ENCODE measurements at regions not wholly inside any gene's neighbourhood (a gene's known extent, or its start where the extent isn't known, plus 50 kb on each side); places are given as distances from the start of the nearest gene placed in this dataset.

DNA sequence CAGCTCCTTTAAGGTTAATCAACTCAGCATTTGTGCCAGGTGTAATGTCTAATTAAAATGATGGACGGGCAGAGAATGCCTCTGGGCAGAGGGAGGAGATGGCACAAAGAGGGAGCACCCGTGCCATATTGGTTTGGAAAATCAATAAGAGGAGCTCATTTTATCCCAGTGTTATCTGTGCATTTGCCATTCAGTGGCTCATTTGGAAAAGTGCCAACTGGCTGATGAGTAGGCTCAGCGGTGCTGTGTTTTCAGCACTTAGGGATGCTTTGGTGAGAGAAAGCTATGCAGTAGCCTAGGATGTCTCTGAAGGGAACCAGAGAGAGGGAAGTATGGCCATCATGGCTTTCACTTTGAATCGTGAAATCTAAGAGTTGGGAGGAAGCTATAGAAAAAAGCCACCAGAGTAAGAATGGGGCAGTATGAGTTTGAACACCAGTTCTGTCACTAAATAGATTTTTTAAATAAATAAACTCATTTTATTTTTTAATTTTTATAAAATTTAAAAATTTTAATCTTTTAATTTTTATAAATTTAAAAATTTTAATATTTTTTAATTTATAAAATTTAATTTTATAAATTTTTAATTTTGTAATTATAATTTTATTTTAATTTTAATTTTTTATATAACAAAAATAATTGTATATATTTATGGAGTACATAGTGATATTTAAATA lies 472.8 kb downstream of the BRINP1 start:
- ATAC-seq (ENCODE audit: low FRiP score in 2 of 2) (no peak), DNase-seq (no peak)
- 84 to 87% methylated on average over 4 of the region's 4 CpGs for WGBS, 2 donors
- Histone ChIP-seq H3K4me1 (no peaks in the 10 kb centered on the region), H3K27me3 (no peaks in the 10 kb centered on the region), H3K27ac (no peak overlapping the region), H3K36me3 (no peaks in the 10 kb centered on the region), H3K4me3 (no peak overlapping the region), H3K9me3 (no peaks in the 10 kb centered on the region)
- no peak for TF ChIP-seq POLR2A (IDR thresholded peaks at IDR 0.05)
- TF ChIP-seq, protein P1, sequence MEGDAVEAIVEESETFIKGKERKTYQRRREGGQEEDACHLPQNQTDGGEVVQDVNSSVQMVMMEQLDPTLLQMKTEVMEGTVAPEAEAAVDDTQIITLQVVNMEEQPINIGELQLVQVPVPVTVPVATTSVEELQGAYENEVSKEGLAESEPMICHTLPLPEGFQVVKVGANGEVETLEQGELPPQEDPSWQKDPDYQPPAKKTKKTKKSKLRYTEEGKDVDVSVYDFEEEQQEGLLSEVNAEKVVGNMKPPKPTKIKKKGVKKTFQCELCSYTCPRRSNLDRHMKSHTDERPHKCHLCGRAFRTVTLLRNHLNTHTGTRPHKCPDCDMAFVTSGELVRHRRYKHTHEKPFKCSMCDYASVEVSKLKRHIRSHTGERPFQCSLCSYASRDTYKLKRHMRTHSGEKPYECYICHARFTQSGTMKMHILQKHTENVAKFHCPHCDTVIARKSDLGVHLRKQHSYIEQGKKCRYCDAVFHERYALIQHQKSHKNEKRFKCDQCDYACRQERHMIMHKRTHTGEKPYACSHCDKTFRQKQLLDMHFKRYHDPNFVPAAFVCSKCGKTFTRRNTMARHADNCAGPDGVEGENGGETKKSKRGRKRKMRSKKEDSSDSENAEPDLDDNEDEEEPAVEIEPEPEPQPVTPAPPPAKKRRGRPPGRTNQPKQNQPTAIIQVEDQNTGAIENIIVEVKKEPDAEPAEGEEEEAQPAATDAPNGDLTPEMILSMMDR (IDR thresholded peaks at IDR 0.05), result no peak
- no peak for TF ChIP-seq POLR2AphosphoS5 (IDR thresholded peaks at IDR 0.05)
- TF ChIP-seq EP300 (IDR thresholded peaks at IDR 0.05), result no peak

DNA sequence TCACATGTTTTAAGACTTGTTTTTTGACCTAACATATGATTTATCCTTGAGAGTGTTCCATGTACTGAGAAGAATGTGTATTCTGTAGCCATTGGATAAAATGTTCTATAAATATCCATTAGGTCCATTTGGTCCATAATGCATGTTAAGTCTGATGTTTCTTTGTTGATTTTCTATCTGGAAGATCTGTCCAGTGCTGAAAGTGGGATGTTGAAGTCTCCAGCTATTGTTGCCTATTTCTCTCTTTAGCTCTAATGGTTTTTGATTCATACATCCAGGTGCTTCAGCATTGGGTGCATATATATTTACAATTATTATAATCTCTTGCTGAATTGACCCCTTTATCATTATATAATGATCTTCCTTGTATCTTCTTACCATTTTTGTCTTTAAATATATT lies 451.1 kb downstream of the BRINP1 start:
- Histone ChIP-seq H3K36me3 (no peaks in the 10 kb centered on the region), H3K4me1 (no peaks in the 10 kb centered on the region), H3K27ac (no peak overlapping the region), H3K27me3 (no peaks in the 10 kb centered on the region), H3K9me3 (peaks cover 0 to 11% (median 0%) of the 10 kb centered on the region in 4 donors), H3K4me3 (no peak overlapping the region)
- DNase-seq (no peak), ATAC-seq (ENCODE audit: low FRiP score in 2 of 2) (no peak)
- TF ChIP-seq POLR2AphosphoS5 (IDR thresholded peaks at IDR 0.05), result no peak
- TF ChIP-seq, protein P1 (IDR thresholded peaks at IDR 0.05), result no peak
- TF ChIP-seq POLR2A (IDR thresholded peaks at IDR 0.05), result no peak
- TF ChIP-seq EP300 (IDR thresholded peaks at IDR 0.05), result no peak

DNA sequence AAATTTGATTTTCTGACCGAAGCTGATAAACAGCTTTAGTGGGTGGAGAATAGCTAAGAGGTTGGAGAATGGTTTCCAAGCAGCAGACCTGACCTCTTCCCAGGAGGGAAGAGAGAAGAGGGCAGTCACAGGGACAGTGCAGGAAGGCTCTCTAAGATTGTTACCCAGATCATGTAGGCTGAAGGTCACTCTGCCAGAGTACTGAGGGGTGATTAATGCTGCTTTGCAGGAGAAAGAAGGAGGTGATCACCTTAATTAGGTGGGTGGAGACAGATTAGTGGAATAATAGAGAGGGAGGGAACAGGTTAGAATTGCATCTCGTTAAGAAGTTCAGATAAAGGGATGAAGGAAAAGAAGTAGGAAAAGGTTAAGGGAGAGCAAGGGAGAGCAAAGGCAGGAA lies 440.5 kb downstream of the BRINP1 start:
- WGBS, 2 donors, result 42 to 46% methylated on average over 2 of the region's 2 CpGs
- no peak for ATAC-seq (ENCODE audit: low FRiP score in 2 of 2)
- DNase-seq, result no peak
- no peaks in the 10 kb centered on the region for H3K9me3 ChIP-seq
- no peak overlapping the region for H3K27ac ChIP-seq
- H3K4me1 ChIP-seq, result no peaks in the 10 kb centered on the region
- H3K4me3 ChIP-seq, result no peak overlapping the region
- H3K27me3 ChIP-seq, result no peaks in the 10 kb centered on the region
- no peak for TF ChIP-seq POLR2A (IDR thresholded peaks at IDR 0.05)
- TF ChIP-seq, protein P1 (IDR thresholded peaks at IDR 0.05), result no peak
- TF ChIP-seq EP300 (IDR thresholded peaks at IDR 0.05), result no peak
- no peak for TF ChIP-seq POLR2AphosphoS5 (IDR thresholded peaks at IDR 0.05)
- H3K36me3 ChIP-seq, result no peaks in the 10 kb centered on the region

DNA sequence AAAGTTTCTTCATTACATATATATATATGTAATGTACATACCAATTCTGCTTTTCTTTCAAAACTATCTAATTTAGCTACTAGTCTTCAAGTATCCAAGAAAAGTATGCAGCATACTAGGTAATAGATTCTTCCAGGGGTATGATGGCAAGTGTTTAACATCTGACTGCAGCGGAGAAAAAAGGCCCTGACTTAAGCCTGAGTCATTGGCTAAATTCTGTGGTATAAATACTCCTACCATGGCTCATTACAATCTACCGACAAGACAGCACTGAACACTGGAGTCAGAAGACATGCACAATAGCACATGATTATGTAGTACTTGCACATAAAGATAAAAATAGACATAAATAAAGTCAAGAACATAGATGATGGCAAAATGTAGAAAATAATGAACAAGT lies 439.9 kb downstream of the BRINP1 start:
- no peaks in the 10 kb centered on the region for H3K9me3 ChIP-seq
- no peaks in the 10 kb centered on the region for H3K27me3 ChIP-seq
- no peak for ATAC-seq (ENCODE audit: low FRiP score in 2 of 2)
- no peaks in the 10 kb centered on the region for H3K4me1 ChIP-seq
- no peak for DNase-seq
- H3K27ac ChIP-seq, result no peak overlapping the region
- TF ChIP-seq POLR2A (IDR thresholded peaks at IDR 0.05), result no peak
- no peak for TF ChIP-seq EP300 (IDR thresholded peaks at IDR 0.05)
- TF ChIP-seq POLR2AphosphoS5 (IDR thresholded peaks at IDR 0.05), result no peak
- TF ChIP-seq, protein P1 (IDR thresholded peaks at IDR 0.05), result no peak
- H3K36me3 ChIP-seq, result no peaks in the 10 kb centered on the region
- WGBS, 2 donors, result 87 to 93% methylated on average over 2 of the region's 2 CpGs
- H3K4me3 ChIP-seq, result no peak overlapping the region

DNA sequence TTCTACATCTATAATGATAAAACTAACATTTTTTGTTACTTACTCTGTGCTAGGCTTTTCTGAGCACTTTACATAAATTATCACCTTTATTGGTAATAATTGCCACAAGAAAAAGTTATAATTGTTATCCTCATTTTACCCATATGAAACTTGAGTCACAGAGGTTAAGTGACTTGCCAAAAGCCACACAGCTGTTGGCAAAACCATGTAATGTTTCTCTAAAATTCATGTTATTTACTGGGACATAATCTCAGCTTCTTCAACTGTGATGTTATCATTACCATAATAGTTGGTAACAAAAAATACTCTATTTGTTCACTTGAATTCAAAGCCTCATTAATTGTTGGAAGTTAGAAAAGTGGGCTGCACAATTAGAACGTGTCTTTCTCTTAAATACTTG lies 437.3 kb downstream of the BRINP1 start:
- ATAC-seq (ENCODE audit: low FRiP score in 2 of 2), result no peak
- no peak overlapping the region for H3K4me3 ChIP-seq
- TF ChIP-seq POLR2AphosphoS5 (IDR thresholded peaks at IDR 0.05), result no peak
- TF ChIP-seq, protein P1 (IDR thresholded peaks at IDR 0.05), result no peak
- TF ChIP-seq EP300 (IDR thresholded peaks at IDR 0.05), result no peak
- TF ChIP-seq POLR2A (IDR thresholded peaks at IDR 0.05), result no peak
- no peak overlapping the region for H3K27ac ChIP-seq
- H3K4me1 ChIP-seq, result no peaks in the 10 kb centered on the region
- 45 to 53% methylated on average over 1 of the region's 1 CpG for WGBS, 2 donors
- H3K9me3 ChIP-seq, result no peaks in the 10 kb centered on the region
- H3K36me3 ChIP-seq, result no peaks in the 10 kb centered on the region
- no peaks in the 10 kb centered on the region for H3K27me3 ChIP-seq
- no peak for DNase-seq

Data from upper lobe of left lung (tissue), 6 donors.